HepG2 (cell line): ENCODE measurements at regions not wholly inside any gene's neighbourhood (a gene's known extent, or its start where the extent isn't known, plus 50 kb on each side); places are given as distances from the start of the nearest gene placed in this dataset.

Experiments
- ATAC-seq: fragments of 200-7000 bp; cut with Tn5 transposase; 3 replicates; pipeline ENCODE4 v1.9.1; 2020; ENCODE audit warnings: mild to moderate bottlenecking, moderate library complexity
- BruUV-seq: library from RNA; stranded (reverse); fragments of 400-500 nt; replicated peaks from 2 replicates; lab custom pipeline; 2021; lab: Mats Ljungman, UMichigan
- CTCF ChIA-PET: fragments of 300-600 bp; formaldehyde crosslinking; extraction: SDS; loops from one replicate; lab custom pipeline; 2021; ENCODE audit warnings: low total read pairs, inconsistent platforms, low intra/inter-chr PET ratio; lab: Yijun Ruan, JAX
- POLR2A ChIA-PET: fragments of 350-600 bp; sonication (Branson Sonifier 250); formaldehyde crosslinking; loops from one replicate; lab custom pipeline; 2020; ENCODE audit warnings: antibody characterized with exemption, inconsistent platforms; lab: Yijun Ruan, JAX
- DNase-seq: peaks from one replicate; pipeline ENCODE4 v3.0.0-alpha.2; 2015; ENCODE audit warnings: low spot score
- FAIRE-seq: peaks from 3 replicates; lab custom pipeline; 2011; peaks lifted over from hg19 to GRCh38; lab: Jason Lieb, UNC
- H2AFZ ChIP-seq: one replicate; pipeline ENCODE4 v1.6.1; 2011; ENCODE audit warnings: low read length, inconsistent platforms
- H3K27ac ChIP-seq: fragments of 300-600 bp; 3 replicates; pipeline ENCODE4 v1.8.0; 2011; ENCODE audit warnings: mixed run types, mild to moderate bottlenecking, mixed read lengths, low read length, inconsistent platforms; ENCODE audit not compliant: insufficient read depth; ENCODE audit errors: extremely low read length
- H3K27me3 ChIP-seq, 2 experiments: fragments of 200-600 bp in 1 of 2; 2 replicates in 1 of 2; 3 replicates in 1 of 2; pipeline versions ENCODE4 v1.6.0 to v1.8.0; 2011; ENCODE audit warnings: low read length in 2 of 2, mild to moderate bottlenecking in 2 of 2, moderate library complexity in 2 of 2, inconsistent platforms in 1 of 2; ENCODE audit not compliant: insufficient read depth in 2 of 2, control insufficient read depth in 1 of 2
- H3K36me3 ChIP-seq, 2 experiments: fragments of 200-600 bp in 1 of 2; replicated peaks in 1 of 2; 2 replicates in 1 of 2; 3 replicates in 1 of 2; pipeline versions ENCODE4 v1.5.1 to v1.8.0; 2011; ENCODE audit warnings: low read length in 2 of 2, inconsistent platforms in 1 of 2; ENCODE audit not compliant: insufficient read depth in 2 of 2, control insufficient read depth in 1 of 2
- H3K4me1 ChIP-seq: 2 replicates; pipeline ENCODE4 v1.5.1; 2012; ENCODE audit warnings: low read length, inconsistent platforms; ENCODE audit not compliant: insufficient read depth
- H3K4me2 ChIP-seq: 2 replicates; pipeline ENCODE4 v1.6.0; 2011; ENCODE audit warnings: low read depth, low read length, inconsistent platforms
- H3K4me3 ChIP-seq, 3 experiments: fragments of 200-600 bp in 1 of 3; sonication (generic), shearing (Covaris generic) in 1 of 3; replicated peaks in 1 of 3; 2 replicates each; pipeline ENCODE4 v1.5.1; 2011 to 2016; ENCODE audit warnings: low read length in 3 of 3, inconsistent platforms in 2 of 3, low read depth in 2 of 3, mild to moderate bottlenecking in 2 of 3, control low read depth in 1 of 3, mixed read lengths in 1 of 3; ENCODE audit not compliant: insufficient read depth in 1 of 3
- H3K79me2 ChIP-seq: one replicate; pipeline ENCODE4 v1.6.1; 2011; ENCODE audit warnings: low read length, inconsistent platforms; ENCODE audit not compliant: insufficient read depth
- H3K9ac ChIP-seq: 2 replicates; pipeline ENCODE4 v1.6.0; 2011; ENCODE audit warnings: mild to moderate bottlenecking, low read depth, low read length, inconsistent platforms; ENCODE audit not compliant: insufficient read depth
- H3K9me3 ChIP-seq: 2 replicates; pipeline ENCODE4 v1.5.1; 2012; ENCODE audit warnings: mild to moderate bottlenecking, low read length
- H4K20me1 ChIP-seq: 2 replicates; pipeline ENCODE4 v1.6.0; 2011; ENCODE audit warnings: inconsistent platforms, mild to moderate bottlenecking, low read length, moderate library complexity; ENCODE audit not compliant: insufficient read depth
- ARNTL ChIP-seq: sonication (generic); formaldehyde crosslinking; IDR thresholded peaks from 2 replicates; pipeline ENCODE4 v1.4.0; 2020; ENCODE audit warnings: mild to moderate bottlenecking, missing genetic modification reagents
- EEA1 ChIP-seq: sonication (generic); formaldehyde crosslinking; IDR thresholded peaks from 2 replicates; pipeline ENCODE4 v1.5.1; 2020; ENCODE audit warnings: mild to moderate bottlenecking, missing genetic modification reagents, borderline replicate concordance
- GTF2F1 ChIP-seq: fragments of 150-350 bp; IDR thresholded peaks from 2 replicates; pipeline ENCODE4 v1.6.1; 2014; ENCODE audit warnings: low read length
- U2AF1 ChIP-seq: fragments of 200-400 bp; formaldehyde crosslinking; optimal IDR thresholded peaks from 2 replicates; pipeline ENCODE3; 2017; ENCODE audit warnings: mild to moderate bottlenecking, low read depth, low read length
- ZNF343 ChIP-seq: sonication (generic); formaldehyde crosslinking; IDR thresholded peaks from 2 replicates; pipeline ENCODE4 v1.4.0; 2020; ENCODE audit warnings: mild to moderate bottlenecking, missing genetic modification reagents
- ZNF781 ChIP-seq: sonication (generic); formaldehyde crosslinking; IDR thresholded peaks from 2 replicates; pipeline ENCODE4 v1.5.1; 2020; ENCODE audit warnings: borderline replicate concordance, mild to moderate bottlenecking, missing genetic modification reagents; ENCODE audit errors: not compliant biosample characterization
- WGBS: methylation state at CpG from one replicate; pipeline ENCODE4 v1.1.6; 2017; ENCODE audit warnings: low lambda C conversion rate; 5-methylcytosine and 5-hydroxymethylcytosine counted together
- in situ Hi-C: cut with HindIII; loops from 2 replicates; pipeline ENCODE4 v1.10.0; 2017; ENCODE audit warnings: low pct_unique_long_range_greater_than_20kb; ENCODE audit not compliant: extremely low pct_ligation_motif_present
- intact Hi-C: fragments of 100-400 bp; cut with micrococcal nuclease; formaldehyde crosslinking; loops from one replicate; pipeline ENCODE4 v1.10.0; 2022; ENCODE audit not compliant: unreplicated experiment
- TF ChIP-seq, protein P1 (sequence below): sonication (generic); formaldehyde crosslinking; conservative IDR thresholded peaks from 2 replicates; pipeline ENCODE4 v1.8.1; 2023; ENCODE audit warnings: missing genetic modification reagents
- TF ChIP-seq, protein P2 (sequence below): sonication (generic); formaldehyde crosslinking; IDR thresholded peaks from 2 replicates; pipeline ENCODE4 v1.5.1; 2020; ENCODE audit warnings: missing genetic modification reagents, mild to moderate bottlenecking, borderline replicate concordance

DNA sequence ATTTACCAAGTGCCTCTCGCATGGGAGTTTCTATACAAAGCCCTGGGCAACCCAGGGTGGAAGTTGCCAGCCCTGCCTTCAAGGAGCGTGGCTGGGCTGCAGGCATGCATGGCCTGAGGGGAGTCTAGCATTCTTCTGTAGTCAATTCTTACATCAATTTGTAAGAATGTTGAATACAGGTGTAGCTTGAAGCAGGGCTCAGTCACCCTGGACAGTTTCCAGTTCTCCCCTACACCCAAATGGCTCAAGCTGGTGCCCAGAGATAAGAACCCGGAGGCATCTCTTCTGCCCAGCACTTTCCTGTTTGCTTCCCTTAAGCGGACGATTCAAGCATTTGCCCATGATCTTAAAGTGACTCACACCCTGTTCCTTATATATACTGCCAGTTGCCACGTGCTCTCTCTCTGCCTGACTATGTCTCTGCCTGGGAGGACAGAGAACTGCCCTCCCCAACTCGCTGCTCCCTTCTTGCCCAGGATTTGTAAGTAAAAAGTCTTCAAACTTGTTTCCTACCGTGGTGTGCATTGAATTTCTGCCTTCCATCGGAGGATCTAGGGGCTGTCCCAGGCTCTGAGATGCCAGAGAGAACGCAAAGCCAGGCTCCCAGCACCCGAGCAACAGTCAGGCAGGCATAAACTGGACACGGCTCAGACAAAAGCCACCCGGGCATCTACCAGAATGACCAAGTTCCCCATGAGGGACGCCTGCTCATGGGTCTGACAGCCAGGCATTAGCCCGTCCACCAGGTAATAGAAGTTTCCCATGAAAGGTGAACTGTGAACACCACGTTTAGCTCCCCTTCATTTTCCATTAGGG lies 50.9 kb upstream of the AJAP1 start:
- Histone ChIP-seq H3K4me1 (no peaks in the 10 kb centered on the region), H3K79me2 (no peaks in the 10 kb centered on the region), H3K9me3 (no peaks in the 10 kb centered on the region)
- TF ChIP-seq ZNF781 (CRISPR knock-in tag) (no peak), ARNTL (no peak), U2AF1 (no peak), GTF2F1 (no peak), ZNF343 (CRISPR knock-in tag) (no peak), EEA1 (no peak)
- TF ChIP-seq, protein P1, sequence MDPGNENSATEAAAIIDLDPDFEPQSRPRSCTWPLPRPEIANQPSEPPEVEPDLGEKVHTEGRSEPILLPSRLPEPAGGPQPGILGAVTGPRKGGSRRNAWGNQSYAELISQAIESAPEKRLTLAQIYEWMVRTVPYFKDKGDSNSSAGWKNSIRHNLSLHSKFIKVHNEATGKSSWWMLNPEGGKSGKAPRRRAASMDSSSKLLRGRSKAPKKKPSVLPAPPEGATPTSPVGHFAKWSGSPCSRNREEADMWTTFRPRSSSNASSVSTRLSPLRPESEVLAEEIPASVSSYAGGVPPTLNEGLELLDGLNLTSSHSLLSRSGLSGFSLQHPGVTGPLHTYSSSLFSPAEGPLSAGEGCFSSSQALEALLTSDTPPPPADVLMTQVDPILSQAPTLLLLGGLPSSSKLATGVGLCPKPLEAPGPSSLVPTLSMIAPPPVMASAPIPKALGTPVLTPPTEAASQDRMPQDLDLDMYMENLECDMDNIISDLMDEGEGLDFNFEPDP (CRISPR knock-in tag), result no peak
- TF ChIP-seq, protein P2, sequence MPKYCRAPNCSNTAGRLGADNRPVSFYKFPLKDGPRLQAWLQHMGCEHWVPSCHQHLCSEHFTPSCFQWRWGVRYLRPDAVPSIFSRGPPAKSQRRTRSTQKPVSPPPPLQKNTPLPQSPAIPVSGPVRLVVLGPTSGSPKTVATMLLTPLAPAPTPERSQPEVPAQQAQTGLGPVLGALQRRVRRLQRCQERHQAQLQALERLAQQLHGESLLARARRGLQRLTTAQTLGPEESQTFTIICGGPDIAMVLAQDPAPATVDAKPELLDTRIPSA (CRISPR knock-in tag), result no peak
- TF ChIP-seq, all 625 proteins: peak for 0
- H3K27ac ChIP-seq, result no peak overlapping the region
- no peak overlapping the region for H3K4me3 ChIP-seq
- no TSS peak for BruUV-seq
- H2AFZ ChIP-seq, result no peak overlapping the region
- intact Hi-C loops, result no loop called here
- WGBS, result 2% methylated on average over 12 of the region's 16 CpGs
- H3K9ac ChIP-seq, result no peak overlapping the region
- ChIA-PET POLR2A (no interaction called here), CTCF (no interaction called here)
- peaks cover 7 to 57% of the 10 kb centered on the region in 2 experiments for H3K27me3 ChIP-seq
- no peaks in the 10 kb centered on the region for H4K20me1 ChIP-seq
- no peaks in the 10 kb centered on the region for H3K36me3 ChIP-seq
- no peak for FAIRE-seq
- H3K4me2 ChIP-seq, result no peak overlapping the region
- DNase-seq, result no peak
- no peak for ATAC-seq
- in situ Hi-C loops, result no loop called here
